Renal pelvis (tissue), 1 donor: ENCODE measurements at regions not wholly inside any gene's neighbourhood (a gene's known extent, or its start where the extent isn't known, plus 50 kb on each side); places are given as distances from the start of the nearest gene placed in this dataset.
A peak's percentile ranks its signal among the peaks of the same experiment; 100 is the strongest.

Experiments used
- DNase-seq: peaks from one replicate; pipeline ENCODE4 v3.0.0-alpha.2; 2013

DNA sequence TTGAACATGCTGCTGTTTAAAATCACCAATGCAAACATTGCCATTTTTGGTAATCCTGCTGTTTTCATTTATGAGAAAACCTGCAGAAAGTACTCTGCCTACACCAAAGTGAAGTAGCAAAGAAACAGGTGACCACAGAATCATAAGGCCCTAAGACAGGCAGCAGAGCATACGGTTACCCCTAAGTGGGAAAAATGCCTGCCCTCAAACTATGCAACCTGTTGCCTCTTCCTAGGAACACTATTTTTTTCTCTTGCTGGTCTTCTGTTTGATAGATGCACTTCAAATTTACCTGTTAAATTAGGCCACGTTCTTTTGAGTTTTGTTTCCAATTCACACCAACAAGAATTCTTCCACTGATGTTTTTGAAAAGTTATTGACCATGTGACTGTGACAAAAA, 89.5 kb upstream of the RAB4A start:
- DNase-seq = no peak

DNA sequence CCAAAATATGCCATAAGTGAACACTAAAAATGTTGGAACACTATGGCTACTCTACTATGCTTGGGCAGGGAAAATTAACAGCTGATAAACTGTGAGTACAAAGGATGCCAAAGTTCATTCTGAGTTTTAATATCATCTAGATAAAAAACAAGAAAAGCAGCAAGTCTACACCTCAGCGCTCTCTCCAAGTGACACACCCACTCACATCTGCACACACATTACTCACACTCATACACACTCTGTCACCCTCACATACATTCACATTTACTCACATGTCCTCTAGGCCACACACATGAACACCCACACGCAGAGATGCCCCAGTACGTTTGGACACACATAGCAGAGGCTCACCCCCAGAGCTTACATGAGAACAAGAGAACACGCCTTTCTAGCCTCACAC, 87.3 kb upstream of the RAB4A start:
- no peak for DNase-seq

DNA sequence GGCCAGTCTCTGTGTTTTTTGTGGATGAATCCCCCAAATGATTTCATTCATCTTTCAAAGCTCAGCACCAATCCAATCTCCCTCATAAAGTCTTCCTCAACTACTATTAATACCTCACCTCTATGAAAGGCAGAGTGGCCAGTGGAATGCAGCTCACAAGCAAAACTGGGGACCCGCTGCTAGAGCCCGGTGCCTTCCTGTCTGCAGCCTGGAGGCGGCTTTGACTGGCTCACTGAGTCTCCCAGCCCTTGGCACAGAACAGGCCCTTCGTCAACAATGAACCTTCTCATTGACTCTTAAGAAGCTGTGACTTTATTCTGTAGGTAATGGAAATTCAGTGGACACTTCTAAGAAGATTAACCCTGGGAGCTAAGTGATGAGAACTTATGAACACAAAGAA, 86.8 kb upstream of the RAB4A start:
- DNase-seq = no peak

DNA sequence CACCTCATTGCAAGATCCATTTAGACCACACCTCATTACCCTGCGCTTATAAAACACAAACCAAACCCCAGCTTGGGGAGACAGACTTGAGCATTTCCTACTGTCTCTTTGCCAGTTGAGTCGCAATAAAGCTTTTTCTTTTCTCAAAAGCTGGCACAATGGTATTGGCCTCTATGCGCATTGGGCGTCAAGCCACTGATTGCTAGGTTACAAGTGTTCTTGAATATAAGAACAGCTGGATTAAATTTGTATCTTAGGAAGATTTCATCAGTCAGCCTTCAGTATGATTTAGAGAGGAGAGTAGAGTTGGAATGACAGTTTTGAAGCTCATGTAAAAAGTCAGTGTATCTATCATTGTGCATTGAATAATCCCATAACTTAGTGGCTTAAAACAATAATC, 84.9 kb upstream of the RAB4A start:
- no peak for DNase-seq

DNA sequence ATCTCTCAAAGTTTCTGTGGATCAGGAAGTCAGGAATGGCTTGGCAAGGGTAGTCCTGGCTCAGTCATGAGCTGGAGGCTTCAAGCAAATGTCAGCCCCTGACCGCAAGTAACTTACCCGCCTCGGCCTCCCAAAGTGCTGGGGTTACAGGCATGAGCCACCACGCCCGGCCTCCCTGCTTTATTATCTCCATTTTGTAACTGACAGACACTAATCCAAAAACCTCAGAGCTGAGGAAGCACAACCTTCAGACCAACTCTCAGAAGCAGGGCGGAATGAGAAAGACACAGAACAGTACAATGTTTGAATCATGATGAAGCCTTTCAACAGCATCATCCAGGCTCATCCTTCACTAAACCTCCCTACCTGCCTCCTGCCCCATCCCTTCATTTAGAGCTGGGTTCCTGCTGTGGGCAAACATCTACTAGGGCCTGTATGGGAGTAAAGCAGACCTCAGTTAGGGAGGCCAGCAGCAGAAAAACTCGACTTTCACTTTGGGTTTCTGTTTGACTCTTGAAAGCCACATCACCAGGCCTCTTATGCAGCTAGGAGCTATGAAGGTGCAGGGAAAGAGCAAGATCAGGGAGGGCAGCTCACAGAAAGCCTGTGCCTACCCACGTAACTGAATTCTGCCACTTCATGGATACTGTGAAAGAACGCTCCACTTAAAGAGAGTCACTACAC, 84.4 kb upstream of the RAB4A start:
- DNase-seq = no peak

DNA sequence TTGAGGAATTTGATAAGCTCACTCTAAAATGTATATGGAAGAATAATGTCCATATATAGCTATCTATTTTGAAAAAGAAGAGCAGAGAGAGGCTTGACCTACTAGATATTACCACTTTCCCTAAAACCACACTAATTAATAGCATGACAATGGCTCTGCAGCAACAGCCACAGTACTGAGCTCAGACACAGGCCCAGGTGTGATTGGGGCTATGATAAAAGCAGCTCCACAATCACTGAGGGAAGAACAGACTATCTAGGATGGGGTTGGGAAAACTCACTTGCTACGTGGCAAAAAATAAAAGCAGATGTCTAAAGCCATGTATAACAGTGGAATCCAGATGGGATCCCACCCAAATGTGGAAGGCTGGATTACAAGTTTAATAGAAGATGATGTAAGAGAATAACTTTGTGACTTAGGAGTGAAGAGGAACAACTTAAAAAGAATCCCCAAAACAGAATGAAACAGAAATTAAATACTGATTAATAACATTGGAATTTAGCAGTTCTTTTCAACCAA, 80.8 kb upstream of the RAB4A start:
- no peak for DNase-seq

DNA sequence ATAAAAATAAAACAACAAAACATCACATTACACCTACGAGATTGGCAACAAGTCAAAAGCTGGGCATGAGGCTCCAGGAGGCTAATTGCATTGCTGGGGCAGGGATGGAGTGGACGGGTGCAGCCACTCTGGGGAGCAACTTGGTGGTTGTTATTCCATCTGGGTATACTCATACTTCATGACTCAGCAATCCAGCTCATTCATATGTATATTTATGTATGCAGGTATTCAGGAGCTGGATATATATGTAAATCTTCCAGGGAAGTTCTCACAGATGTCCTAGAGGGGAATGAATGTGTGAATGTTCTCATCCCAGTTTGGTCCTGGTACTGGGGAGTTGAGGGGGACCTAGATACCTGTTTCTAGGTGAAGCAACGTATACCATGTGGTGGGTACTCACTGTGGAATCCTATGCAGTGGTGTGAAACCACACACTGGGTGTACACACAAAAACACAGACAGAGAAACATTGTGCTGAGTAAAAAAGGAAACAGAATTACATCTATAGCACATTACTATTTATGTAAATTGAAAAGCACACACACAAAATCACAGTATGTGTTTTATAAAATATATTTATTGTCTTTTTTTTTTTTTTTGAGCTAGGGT, 79.7 kb upstream of the RAB4A start:
- DNase-seq = no peak

DNA sequence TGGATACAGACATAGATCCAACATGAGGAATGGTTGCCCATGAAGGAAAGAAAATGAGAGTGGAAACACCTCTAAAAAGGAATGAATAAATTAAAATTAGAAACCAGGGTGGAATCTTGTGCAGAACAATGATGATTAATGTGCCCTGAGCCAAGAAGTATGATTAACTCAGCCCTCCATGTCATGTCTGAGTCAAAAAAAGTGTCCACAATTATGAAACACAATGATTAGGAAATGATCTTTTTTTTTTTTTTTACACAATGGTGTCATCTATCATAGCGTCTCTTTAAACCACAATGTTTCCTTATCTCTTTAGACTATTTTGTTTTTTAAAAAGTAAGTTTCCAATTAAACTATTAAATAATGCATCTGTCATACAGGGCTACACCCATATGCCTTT, 78.9 kb upstream of the RAB4A start:
- DNase-seq = no peak

DNA sequence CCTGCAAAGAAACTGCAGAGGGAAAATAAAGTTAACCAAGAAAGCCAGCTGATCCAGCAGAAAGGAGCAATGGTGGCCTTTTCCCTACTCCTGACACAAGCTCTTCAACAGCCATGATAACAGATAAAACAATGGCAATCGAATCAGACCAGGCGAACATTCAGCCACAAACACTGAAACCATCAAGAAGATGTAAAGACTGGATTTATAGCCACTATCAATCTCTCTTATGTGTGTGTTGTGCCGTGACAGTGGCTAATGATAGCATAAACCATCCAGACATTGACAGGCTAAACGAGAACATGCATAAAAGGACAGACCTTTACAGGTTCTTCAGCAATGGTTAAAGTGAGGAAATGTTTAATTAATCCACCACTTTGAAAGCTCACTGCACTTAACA, 78.1 kb upstream of the RAB4A start:
- no peak for DNase-seq

DNA sequence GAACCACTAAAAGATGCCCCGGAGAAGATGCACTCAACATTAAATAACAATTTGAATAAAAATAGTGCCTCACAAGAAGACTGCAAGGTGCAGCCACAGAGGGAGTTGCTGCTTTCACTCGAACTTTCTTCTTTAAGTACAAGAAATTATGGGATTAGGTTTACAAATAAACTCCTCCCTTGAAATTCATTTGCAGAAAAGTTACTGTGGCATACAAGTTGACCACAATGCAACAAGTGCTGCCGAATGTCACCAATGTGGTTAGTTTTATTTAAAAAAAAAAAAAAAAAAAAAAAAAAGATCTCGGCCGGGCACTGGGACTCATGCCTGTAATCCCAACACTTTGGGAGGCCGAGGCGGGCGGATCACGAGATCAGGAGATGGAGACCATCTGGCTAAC, 76.8 kb upstream of the RAB4A start:
- DNase-seq = no peak

DNA sequence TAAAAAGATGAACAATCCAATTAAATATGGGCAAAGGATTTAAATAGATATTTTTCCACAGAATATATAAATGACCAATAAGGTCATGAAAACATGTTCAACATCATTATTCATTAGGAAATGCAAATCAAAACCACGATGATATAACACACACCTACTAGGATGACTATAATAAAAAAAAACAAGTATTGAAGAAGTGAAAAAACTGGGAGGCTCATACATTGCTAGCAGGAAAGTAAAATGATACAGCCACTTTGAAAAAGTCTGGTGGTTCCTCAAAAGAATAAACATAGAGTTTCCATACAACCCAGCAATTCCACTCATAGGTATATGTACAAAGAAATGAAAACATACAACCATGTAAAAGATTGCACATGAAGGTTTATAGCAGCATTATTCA, 75.7 kb upstream of the RAB4A start:
- DNase-seq = no peak

DNA sequence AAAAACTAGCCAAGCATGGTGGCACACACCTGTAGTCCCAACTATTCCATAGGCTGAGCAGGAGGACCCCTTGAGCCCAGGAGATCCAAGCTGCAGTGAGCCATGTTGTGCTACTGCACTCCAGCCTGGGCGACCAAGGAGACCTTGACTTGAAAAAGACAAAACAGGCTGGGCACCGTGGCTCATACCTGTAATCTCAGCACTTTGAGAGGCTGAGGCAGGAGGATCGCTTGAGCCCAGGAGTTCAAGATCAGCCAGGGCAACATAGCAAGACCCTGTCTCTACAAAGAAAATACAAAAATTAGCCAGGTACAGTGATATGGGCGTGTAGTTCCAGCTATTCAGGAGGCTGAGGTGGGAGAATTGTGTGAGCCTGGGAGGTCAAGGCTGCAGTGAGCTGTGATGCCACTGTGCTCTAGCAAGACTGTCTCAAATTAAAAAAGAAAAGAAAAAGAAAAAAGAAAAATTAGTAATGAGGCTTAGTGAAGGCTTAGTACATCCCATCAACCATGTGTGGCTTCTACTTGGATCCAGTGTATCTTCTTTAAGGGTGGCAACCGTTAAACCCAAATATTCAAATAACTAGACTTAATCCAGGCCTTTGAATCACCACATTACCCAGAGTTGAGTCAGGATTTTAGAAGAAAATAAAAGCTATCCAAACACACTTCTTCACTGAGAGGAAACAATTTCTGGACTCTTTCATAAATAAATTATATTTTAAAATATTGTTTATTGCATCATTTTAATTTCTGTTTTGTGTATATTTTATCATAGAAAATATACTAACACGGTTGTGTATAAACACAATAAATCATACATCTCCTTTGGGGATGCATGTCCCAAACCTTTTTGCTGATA, 74.3 kb upstream of the RAB4A start:
- DNase-seq = no peak

DNA sequence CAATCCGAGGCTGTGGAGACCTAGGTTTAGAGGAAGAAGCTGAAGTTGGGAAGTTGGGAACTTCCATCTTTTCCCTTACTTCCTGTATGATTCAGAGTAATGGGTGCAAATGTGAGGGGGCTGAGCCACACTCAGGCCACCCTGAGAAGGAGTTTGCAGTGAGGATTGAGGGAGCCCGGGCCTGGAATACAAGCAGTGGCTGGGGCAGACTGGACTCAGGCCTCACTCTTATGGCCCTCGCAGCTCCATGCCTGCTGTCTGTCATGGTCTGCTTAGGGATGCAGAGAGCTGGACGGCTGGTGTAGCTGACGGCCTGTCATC, 73.7 kb upstream of the RAB4A start:
- DNase-seq = no peak

DNA sequence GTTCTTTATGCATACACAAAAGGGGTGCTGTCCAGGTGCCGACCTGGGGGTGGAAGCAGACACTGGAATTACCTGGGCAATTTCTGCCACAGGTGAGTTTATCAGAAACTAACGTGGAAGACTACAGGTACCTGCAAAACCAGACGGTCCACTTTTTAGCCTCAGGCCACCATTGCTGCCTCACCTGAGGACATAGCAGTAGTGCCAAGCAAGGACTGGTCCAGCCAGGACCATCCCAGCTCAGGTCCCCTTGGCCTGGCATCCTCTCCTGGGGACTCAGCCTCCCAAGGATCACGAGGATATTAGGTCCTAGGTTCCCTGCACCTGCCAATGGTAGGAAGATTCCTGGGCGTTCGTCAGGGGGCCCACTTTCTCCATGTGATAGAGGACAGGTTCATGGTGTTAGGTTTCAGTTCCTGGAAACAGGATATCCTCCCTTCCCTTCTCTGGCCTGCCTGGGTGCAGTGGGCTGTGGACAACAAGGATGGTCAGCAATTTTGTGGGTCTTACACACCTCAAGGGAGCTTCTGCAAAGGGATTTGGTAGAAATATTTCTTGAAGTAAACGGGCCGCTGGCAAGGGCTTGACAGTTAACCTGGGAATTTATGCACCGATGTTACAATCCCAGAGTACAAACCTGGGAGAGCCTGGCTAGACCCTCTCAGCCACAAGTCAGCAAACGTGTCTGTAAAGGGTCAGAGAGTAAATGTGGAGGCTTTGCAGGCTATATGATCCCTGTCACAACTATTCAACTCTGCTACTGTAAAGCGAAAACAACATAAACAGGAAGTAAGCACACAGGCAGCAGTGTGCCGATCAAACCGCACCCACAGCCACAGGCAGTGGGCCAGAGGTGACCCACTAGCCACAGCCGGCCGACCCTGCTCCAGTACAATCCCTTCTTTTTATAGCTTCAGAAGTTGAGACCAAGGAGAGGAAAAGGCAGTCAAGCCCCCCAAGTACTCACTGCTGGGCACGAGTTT, 71.4 kb upstream of the RAB4A start:
- peak; percentile 42 for DNase-seq

DNA sequence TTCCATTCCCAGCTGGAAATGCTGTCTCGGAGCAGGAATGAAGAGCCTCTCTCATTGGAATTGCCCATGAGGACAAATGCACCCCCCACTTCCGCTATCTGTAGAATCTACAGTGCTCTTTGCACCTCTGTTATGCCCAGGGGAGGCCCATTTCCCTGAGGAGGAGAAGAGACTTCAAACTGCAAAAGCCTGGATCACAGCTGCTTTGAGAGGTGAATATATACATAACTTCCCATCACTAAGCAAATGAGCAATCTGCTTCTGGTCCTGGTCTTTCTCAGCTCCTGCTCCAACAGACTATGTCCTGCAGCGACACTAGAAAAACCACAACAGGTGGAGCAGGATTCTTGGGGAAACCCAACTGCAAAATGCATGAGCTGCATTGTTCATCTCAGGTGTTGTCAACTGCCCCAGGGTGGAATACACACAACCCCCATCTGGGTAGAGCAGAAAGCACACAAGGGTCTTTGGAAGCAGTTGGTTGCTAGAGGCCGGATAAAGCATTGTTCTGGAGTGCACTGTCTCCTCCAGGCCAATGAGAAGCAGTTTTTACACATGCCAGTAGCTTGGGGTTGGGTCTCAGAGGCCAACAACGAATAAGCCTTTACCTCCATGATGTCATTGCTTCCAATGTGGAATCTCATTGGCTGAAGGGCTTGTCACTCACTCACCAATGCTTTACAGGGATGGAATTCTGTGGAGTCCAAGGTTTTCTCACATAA, 67.7 kb upstream of the RAB4A start:
- DNase-seq = peak; percentile 87

DNA sequence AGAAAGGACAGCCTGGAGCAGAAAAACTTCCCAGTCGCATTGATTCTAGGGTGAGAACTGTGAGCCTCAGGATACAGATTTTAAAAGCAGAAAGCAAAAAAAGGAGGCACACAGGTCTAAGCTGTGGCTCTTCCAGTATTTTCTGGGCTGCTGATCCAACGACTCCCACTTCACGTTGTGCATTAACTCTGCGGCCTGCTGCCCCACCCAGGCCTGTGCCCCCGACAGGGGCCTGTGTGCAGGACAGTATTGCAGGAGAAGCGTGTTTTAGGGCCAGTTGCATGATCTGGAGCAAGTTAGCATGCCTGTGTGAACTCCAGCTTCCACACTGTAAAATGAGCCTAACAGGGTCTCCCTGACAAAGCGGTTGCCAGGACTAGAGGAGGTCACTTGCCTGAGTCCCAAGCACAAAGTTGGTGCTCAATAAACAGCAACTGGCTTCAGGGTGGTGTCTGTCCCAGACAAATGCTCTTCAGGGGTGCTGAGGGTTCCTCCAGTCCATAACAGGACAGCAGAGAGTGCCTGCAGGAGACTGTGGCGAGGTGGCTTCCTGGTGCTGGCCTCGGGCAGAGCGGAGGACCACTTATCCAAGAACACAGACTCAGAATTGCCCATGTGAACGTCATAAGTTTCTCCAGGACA, 66.8 kb upstream of the RAB4A start:
- no peak for DNase-seq

DNA sequence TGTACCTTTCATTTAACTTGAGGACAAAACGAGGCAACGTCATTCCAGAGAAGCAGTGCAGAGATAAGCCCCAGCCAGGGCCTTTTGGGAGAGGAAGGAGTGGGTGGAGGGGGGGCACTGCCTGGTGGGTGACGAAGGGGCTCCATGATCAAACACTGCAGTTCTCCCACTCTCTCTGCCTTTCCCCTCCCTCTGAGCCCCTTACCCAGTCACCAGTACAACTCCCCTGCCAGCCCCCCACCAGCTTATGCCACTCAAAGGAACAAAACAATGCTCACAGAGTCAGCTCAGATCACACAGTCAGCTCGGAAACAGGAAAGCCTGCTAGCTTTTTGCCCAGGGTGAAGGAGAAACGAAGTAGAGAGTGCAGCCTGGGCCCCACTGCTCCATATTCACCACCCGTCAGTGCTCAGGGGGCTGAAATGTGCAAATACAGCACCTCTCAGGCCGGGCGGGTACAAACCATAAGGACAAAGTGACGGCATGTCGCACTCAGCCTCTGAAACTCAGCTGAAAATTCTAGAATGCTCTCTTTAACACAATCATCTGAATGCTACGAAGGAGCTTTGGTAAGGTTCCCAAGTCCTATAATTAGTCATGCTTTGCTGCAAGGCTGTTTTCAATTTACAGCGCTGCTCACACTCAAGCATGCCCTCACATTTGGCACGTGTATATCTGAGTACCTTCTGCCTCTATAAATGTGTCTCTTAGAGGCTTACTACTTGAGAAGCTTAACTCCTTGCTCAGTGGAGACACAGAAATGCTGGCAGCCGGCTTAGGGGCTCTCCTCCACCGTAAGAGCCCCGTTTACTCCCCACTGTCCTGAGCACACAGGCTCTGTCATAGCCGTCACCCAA, 65.8 kb upstream of the RAB4A start:
- DNase-seq = no peak

DNA sequence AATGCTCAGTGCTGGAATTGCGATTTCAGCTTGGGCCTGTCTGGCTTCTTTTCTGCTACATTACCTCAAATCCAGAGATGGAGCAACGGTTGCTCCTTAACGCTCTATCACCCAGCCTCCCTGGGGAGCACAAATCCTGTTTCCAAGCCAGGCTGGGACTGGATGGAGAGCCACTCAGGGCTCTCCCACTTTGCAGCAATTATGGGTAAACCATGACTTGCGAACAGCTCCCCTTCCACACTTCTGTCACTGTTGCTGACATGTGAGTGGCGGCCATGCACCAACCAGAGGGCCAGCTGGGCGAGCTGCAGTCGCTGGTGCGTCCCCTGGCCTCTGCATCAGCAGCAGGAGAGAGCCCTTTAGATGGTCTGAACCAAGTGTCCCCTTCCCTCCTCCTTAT, 65.1 kb upstream of the RAB4A start:
- DNase-seq = no peak

DNA sequence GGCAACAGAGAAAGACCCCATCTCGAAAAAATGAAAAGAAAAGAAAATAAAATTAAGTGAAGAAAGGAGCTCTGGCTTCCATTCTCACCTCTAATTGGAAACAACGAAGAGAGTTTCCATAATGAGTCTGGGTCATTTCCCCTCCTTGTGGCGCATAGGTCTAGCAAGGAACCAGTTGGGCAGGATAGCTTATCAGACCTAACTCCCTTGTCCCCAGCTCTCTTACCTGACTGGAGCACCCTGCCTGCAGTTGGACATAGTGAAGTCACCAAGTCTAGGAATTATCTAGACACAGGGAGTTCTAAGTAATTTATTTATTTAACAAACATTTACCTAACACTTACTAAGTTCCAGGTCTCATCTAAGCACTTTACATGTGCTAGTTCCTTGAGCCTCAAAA, 63.0 kb upstream of the RAB4A start:
- no peak for DNase-seq

DNA sequence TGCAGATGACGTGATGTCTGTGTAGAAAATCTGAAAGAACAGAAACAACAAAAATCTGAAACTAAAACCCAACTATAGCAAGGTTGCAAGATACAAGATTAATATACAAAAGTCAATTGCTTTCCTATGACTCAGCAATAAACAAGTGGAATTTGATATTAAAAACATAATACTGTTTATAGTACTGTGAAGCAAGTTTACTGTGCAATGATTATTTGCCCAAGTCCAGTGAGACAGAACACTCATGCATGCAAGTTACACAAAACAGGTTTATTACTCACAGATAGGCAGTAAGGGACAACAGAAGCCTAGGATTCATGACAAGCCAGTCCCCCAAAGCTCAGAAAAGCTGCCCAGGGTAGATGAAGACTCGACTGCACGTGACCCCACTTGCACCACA, 62.4 kb upstream of the RAB4A start:
- no peak for DNase-seq
